HG03342 (cell line): ENCODE measurements at regions not wholly inside any gene's neighbourhood (a gene's known extent, or its start where the extent isn't known, plus 50 kb on each side); places are given as distances from the start of the nearest gene placed in this dataset.

Experiments used
- ATAC-seq: cut with Tn5 transposase; IDR thresholded peaks from one replicate; pipeline ENCODE4 v1.9.1; 2021; ENCODE audit warnings: mild to moderate bottlenecking, moderate library complexity; ENCODE audit not compliant: unreplicated experiment

DNA sequence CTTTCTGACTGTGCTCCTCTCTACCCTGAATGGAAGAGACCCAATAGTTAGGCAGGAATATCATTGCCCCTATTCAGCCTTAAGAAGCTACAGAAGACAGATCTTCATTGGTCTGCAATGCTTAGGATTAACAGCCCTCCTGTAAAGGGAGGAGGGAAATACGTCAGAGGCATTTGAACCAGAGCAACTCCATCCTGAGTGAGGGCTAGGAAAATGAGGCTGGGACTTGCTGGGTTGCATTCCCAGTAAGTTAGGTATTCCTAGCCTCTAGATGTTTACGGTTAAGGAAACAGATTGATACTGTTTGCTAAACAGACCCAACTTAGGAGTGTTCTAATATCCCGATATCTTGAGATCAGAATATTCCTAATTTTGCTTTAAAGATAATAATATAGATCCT is 63.5 kb downstream of the PCDH18 start:
- ATAC-seq = no peak

DNA sequence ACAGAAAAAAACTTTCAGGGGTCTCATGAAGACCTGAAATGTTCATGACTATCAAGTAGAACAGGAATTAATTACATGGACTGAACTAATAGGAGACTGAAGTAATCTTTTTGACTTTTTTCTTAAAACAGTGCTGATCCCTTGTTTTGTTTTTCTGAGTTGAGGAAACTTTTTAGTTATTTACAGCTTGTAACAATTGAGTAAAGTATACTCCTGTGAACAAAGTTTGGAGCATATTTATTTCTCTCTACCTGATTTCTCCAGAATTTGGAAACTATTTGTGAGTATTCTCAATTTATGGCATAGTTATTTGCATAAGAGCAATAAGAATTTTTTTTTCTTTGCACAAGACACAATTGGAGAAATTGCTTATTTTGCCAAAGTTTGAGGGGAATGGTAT is 64.8 kb downstream of the PCDH18 start:
- no peak for ATAC-seq

DNA sequence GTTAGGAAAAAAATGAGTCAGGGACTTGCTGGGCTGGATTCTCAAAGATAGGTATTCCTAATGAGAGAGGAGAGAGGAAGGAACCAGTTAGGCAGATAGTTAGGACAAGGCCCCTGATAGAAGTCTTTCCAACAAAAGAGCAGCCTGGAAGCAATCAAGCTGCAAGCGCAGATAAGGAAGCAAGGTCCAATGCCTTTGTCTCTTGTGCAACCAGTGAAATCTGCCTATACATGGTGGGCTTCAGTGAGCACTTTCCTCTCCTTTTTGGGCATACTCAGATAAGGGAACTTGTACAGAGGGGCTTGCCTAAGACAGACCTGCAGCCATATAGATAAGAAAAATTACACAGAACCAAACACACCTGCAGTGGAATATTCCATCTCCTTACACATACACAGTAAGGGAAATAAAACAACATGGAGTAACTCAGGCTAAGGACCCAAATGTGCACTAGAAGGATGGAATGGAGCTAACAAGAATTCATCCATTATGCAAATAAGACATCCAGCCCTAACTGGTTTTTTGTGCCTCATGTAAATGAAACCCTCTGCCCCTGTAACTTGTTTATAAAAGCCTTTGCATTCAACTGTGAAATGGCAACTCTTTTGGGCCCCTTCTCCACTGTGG is 68.8 kb downstream of the PCDH18 start:
- no peak for ATAC-seq

DNA sequence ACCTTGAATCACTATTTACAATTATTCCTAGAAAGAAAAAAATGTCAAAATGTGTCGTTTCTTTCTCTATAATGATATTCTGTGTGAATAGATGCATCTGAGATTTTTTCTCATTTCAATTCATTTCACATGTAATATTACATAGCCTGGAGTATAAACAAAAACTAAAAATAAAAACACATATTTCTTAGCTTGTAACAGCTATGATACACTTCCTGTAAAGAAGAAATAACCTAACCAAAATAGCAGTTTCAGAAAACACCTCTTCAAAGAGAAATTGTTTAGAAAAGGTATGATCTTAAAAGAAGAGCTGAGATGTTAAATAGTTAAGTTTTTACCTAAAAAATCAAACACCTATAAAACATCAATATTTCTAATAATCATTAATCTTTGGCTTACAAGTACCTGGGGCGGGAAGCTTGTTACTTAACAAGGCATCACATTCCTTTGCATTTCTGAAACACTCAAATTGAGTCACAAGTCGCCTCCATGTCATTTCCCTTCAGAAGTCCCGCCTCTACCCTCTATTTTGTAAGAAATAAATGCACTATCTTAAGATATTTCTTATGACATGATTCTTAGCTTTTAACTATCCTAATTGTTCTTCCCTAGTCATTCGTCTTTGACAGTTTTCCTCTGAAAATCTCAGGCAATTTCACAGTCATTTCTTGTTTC is 76.5 kb downstream of the PCDH18 start:
- ATAC-seq = no peak

DNA sequence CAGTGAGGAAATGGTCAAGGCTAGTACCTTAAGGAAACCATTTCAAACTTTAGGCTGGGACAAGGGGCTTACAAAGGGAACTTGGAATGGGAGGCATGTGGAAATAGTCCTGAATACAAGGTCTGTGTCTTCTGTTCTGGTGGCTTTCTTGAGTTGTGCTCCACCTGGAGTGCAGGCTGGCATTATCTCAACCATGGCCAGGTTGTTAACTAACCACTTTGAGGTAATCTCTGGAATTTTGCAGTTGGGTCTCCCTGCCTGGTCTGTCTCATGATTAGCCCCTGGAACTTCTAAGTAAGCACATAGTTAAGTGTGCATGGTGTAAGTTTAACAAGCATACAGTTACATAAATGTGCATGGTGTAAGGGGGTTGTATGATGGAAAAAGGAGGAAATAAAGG is 77.5 kb downstream of the PCDH18 start:
- ATAC-seq = no peak

DNA sequence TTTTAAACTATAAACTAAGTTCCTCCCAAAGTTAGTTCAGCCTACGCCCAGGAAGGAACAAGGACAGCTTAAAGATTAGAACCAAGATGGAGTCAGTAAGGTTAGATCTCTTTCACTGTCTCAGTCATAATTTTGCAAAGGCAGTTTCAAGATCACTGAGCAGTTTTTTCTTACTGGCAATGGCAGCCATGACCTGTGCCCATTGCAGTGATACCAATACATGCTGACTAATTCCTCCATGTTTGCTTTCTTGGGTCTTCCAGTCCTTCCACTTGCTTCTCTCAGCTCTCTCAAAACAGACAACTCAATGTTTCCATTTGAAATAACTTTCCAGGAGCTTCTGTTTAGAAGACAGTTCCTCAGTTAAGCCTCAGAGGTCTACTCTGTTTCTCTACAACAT is 79.5 kb downstream of the PCDH18 start:
- no peak for ATAC-seq

DNA sequence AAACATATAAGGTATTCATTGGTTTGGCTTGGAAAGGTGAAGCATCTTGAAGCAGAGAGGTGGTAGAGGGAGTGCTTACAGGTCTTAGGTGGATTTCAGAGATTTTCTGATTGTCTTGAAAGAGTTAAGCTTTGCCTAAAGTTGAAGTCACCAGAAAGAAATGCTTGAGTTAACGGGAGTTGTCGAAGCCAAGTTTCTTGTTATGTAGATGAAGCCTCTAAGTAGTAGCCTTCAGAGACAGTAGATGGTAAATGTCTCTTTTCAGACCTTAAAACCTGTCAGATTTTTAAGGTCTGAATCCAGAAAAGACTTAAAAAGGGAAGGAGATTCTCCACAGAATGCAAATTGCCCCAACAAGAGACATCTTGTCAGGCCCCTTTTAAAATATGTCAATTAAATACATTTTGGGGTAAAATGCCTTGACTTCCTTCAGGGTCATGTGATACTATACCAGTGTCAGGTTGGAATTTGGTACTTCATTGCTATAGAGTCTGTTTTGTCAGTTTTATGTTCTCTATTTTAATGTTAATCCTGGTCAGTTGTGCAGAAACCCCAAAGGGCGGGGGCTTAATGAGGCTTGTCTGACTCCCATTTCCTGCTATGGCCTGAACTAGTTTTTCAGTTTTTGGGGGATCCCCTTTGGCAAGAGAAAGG is 81.0 kb downstream of the PCDH18 start:
- ATAC-seq = no peak

DNA sequence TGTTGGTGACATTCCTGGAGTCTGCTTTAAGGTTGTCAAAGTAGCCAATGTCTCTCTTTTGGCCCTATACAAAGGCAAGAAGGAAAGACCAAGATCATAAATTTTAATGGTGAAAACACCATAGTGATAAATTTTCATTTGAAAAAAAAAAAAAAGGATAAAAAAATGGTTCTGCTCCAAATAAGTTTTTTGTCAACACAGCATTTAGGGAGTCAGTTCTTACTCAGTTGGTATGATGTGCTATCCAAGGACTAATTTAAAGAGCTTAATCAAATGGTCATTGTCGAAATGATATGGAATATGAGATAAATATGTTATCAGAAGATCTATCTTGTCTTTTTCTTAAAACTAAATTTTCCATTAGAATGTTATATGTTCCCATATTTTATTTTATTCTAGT is 83.9 kb downstream of the PCDH18 start:
- no peak for ATAC-seq

DNA sequence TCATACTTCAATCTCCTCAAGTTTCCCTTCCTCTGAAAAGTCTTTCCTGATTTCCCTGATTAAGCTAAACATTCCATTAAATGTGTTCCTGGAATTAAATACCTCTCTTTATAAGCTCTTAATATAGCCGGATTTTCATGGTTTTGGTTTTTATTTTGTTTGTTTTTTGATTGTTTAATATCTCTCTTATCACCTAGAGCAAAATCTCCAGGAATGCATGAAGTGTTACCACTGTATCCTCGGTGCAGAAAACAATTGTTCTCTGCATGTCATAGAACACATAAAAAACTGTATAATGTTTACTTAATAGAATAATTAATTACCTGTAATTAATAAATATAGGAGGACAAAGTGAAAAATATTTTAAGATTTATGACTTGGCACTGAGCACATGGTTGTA is 86.2 kb downstream of the PCDH18 start:
- no peak for ATAC-seq

DNA sequence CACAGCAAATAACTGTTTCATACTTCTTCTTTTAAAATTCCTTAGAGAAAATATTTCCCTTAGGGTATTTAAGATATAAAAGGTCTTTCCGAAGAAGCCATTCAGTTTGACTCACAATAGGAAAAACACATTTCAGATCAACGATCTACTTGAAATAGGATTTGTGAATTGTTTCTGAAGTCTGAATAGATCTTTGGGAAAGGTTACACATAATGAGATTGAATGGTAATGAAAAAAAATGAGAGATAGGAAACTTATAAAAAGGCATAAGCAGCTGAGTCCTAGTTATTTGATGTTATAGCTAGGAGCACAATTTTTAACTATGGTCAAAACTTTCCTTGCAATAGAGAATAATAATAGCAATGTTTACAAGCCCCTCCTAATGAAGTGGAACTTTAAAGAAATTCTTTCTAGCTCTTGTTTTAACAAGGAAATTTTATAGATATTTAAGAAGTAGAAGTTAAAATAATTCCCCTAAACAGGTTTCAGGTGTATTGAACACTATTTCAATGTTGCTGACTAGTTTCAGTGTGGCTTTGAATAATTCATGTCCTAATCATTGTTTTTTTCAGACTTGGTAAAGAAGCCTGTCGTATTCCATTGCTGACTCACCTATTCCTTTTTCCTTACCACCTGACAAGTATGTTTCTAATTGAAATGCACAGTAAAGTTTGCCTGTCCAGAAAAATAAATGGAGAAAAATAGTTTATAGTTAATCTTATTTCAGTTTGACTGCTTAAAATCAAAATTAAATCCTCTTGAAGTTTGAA is 89.1 kb downstream of the PCDH18 start:
- no peak for ATAC-seq

DNA sequence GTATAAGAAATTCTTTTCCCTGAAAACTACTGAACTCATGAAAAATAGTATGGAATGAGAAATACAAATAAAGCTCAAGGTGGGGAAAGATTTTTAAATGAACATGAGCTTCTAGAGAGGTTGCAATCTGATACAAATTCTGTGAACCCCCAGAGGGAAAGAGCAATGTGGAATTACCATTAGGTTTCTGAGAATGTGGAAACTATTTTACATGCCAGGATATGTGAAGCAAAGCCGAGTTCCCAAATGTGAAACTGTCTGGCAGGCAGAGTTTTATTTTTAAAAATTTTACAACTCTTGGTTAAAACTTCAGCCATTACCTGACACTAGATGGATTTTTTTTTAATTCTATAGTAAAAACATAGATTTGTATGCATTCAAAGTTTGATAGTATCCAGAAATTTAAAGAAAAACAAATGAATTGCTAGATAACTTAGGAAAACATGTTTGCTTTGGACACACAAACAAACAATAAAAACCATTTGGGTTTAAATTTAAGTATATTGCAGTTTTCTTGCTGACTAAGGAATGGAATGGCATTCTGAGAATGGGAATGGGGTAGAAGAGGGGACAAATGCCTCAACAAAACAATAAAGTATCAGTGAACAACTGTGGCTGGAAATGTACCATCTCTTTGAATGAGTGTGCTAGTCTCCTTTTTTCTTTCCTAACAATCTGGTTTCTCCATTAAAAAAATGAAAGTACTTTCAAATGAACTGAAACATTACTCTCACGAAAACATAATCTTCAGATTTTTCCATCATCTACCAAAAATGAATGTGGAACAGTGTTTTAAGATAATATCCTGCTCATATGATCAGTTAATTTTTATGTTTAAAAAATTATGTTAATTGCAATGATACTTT is 99.6 kb downstream of the PCDH18 start:
- no peak for ATAC-seq

DNA sequence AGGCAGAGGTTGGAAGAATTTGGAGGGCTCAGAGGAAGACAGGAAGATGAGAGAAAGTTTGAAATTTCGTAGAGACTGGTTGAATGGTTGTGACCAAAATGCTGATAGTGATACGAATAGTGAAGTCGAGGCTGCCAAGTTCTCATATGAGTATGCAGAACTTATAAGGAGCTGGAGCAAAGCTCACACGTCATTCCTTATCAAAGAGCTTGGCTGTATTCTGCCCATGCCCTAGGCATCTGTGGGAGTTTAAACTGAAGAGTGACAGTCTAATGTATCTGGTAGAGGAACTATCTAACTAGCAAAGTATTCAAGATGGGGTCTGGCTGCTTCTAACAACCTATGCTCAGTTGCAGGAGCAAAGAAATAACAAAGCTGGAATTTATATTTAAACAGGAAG is 102.1 kb downstream of the PCDH18 start:
- no peak for ATAC-seq

DNA sequence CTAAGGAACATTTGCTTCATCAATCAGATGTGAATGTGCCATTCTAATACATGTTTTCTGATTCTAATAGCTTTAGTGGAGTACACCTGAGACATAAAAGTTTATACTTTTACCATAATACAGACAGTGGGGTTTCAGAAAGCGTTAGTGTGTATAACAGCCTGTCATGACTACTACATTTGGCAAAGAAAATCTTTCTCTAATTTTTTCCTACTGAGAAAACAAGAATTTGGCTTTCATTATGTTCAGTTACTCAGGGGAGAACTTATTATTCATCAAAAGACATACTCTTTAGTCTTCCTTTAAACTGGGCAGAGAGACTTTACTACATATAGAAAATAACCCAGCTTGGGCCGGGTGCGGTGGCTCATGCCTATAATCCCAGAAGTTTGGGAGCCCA is 104.9 kb downstream of the PCDH18 start:
- no peak for ATAC-seq

DNA sequence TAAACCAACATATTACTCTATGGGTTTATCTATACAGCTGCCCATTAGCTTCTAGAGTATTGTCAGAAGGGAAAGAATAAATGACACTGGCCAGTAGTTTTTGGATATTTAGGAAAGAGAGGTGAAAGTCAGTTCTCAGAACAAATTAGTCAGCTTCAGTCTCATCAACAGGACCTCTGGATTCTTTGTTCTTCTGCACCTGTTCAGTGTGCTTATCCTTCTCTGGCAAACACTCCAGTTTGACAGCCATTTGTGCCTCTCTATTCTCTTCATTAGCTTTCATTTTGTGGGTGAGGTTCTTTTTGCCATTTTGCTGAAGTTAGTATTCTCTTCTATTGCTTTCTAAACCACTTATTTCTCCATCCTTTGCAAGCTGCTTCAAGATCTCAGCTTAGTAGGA is 107.0 kb downstream of the PCDH18 start:
- ATAC-seq = no peak

DNA sequence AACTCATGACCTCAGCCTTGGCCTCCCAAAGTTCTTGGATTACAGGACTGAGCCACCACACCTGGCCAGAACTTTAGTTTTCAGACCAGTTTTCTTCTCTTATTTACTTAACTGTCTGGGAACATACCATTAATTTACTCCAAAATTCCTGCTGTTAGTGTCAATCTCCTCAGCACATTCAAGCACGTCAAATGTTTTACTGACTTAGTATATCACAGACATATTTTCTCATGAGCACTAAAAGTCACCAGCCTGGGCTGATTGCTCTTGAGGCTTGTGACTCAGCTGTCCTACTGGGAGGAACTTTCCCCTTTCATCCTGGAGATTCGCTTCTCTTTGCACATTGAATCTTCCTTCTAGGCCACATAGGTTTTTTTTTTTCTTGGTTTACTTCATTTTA is 109.6 kb downstream of the PCDH18 start:
- ATAC-seq = no peak

DNA sequence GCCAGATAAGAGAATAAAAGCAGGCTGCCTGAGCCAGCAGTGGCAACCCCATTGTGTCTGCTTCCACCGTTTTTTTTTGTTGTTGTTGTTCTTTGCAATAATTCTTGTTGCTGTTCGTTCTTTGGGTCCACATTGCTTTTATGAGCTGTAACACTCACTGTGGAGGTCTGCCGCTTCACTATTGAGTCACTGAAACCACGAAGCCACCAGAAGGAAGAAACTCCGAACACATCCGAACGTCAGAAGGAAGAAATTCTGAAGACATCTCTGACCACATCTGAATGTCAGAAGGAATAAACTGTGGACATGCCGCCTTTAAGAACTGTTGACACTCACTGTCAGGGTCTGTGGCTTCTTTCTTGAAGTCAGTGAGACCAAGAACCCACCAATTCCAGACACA is 110.5 kb downstream of the PCDH18 start:
- no peak for ATAC-seq

DNA sequence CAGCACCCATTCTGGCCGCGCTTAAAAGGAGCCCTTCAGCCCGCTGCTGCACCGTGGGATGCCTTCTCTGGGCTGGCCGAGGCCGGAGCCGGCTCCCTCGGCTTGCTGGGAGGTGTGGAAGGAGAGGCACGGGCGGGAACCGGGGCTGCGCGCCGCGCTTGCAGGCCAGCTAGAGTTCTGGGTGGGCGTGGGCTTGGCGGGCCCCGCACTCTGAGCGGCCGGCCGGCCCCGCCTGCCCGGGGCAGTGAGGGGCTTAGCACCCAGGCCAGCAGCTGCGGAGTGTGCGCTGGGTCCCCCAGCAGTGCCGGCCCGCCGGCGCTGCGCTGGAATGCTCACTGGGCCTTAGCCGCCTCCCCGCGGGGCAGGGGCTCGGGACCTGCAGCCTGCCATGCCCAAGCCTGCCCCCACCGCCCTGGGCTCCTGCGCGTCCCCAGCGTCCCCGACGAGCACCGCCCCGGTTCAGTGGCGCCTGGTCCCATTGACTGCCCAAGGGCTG is 111.3 kb downstream of the PCDH18 start:
- ATAC-seq = no peak

DNA sequence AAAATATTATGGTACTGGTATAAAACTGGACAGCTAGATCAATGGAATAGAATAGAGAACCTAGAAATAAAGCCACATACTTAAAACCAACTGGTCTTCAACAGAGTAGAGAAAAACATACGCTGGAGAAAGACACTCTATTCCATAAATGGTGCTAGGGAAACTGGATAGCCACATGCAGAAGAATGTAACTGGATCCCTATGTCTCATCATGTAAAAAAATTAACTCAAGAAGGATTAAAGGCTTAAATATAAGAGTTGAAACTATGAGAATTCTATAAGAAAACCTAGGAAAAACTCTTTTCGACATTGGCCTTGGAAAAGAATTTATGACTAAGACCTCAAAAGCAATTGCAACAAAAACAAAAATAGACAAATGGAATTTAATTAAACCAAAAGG is 114.6 kb downstream of the PCDH18 start:
- ATAC-seq = no peak

DNA sequence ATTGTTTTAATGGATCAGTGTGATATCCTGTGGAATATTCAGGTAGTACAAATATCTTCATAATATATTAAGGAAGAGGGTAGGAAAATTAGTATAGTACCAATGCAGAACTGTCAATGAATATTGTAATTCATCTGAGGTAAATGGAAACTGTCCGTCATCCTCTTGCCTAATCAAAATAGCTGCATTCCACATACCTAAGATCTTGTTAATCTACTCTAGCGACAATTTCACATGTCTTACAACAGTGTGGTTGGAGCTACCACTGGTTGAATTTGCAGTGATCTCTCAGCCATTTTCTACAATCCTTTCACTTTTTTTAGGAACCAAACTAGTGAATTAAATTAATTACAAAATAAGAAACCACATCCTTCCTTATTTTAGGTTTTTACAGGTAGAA is 117.5 kb downstream of the PCDH18 start:
- ATAC-seq = no peak

DNA sequence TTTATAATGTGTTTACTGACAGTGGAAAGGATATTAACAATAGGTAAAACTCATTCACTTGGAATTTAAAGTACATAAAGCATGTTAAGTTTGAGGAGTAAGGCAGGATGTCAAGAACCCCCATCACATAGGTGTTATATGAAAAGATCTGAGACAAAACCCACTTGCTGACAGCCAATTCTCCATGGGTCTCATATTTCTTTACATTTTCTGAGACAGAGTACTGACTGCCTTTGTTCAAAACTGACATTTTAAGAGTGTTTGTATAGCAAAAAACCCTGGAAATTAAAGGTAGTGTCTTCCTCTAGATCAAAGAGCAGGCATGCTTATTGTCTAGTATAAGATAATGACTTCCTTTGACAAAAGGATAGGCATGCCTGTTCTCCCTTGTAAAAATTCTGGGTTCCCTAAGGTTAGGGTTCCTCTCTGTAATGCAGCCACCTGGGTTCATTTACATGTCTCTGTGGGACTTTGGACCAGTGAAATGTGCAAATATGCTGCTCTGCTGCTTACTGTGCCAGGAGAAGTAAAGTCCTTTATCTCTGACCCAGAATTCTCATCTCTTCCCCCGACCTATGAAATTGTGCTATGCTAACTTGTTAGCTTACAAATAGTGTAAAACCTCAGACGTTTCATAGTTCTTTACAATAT is 123.6 kb downstream of the PCDH18 start:
- no peak for ATAC-seq
